ENCODE measurements at regions not wholly inside any gene's neighbourhood (a gene's known extent, or its start where the extent isn't known, plus 50 kb on each side); places are given as distances from the start of the nearest gene placed in this dataset.

- ATAC-seq (no peak), DNase-seq (no peak)
- Histone ChIP-seq H3K36me3 (no peaks in the 10 kb centered on the region), H3K4me3 (no peak overlapping the region), H3K9me3 (no peaks in the 10 kb centered on the region), H3K4me1 (no peaks in the 10 kb centered on the region), H3K27ac (no peak overlapping the region), H3K27me3 (no peaks in the 10 kb centered on the region)
- TF ChIP-seq CTCF (IDR thresholded peaks at IDR 0.05 in 4 of 5, conservative IDR thresholded peaks at IDR 0.05 in 1 of 5) (no peak), POLR2A (IDR thresholded peaks at IDR 0.05) (no peak)
- intact Hi-C loops (cut with DNase I; ENCODE audit: low total_unique reads) (no loop called here), in situ Hi-C loops (cut with MboI; ENCODE audit: low sequenced_read_pairs in 4 of 4) (no loop called here)
Observed at GRCh38 chr11:22479971-22480720, 142.0 kb downstream of the SLC17A6 start.

GRCh38 chr11:22479208-22479607 is 141.0 kb downstream of the SLC17A6 start:
- intact Hi-C loops (cut with DNase I; ENCODE audit: low total_unique reads): no loop called here
- H3K27ac ChIP-seq: no peak overlapping the region
- H3K36me3 ChIP-seq: no peaks in the 10 kb centered on the region
- DNase-seq: no peak
- H3K4me1 ChIP-seq: no peaks in the 10 kb centered on the region
- H3K9me3 ChIP-seq: no peaks in the 10 kb centered on the region
- no peak for ATAC-seq
- in situ Hi-C loops (cut with MboI; ENCODE audit: low sequenced_read_pairs in 4 of 4): no loop called here
- H3K4me3 ChIP-seq: no peak overlapping the region
- no peak for TF ChIP-seq POLR2A (IDR thresholded peaks at IDR 0.05)
- TF ChIP-seq CTCF (IDR thresholded peaks at IDR 0.05 in 4 of 5, conservative IDR thresholded peaks at IDR 0.05 in 1 of 5): no peak
- H3K27me3 ChIP-seq: no peaks in the 10 kb centered on the region

- Histone ChIP-seq H3K27ac (no peak overlapping the region), H3K4me3 (no peak overlapping the region), H3K4me1 (no peaks in the 10 kb centered on the region), H3K36me3 (no peaks in the 10 kb centered on the region), H3K27me3 (no peaks in the 10 kb centered on the region), H3K9me3 (no peaks in the 10 kb centered on the region)
- in situ Hi-C loops (cut with MboI; ENCODE audit: low sequenced_read_pairs in 4 of 4): no loop called here
- TF ChIP-seq CTCF (IDR thresholded peaks at IDR 0.05 in 4 of 5, conservative IDR thresholded peaks at IDR 0.05 in 1 of 5) (no peak), POLR2A (IDR thresholded peaks at IDR 0.05) (no peak)
- intact Hi-C loops (cut with DNase I; ENCODE audit: low total_unique reads): no loop called here
- DNase-seq (no peak), ATAC-seq (no peak)
Observed at GRCh38 chr11:22478169-22478568, 140.0 kb downstream of the SLC17A6 start.

DNA sequence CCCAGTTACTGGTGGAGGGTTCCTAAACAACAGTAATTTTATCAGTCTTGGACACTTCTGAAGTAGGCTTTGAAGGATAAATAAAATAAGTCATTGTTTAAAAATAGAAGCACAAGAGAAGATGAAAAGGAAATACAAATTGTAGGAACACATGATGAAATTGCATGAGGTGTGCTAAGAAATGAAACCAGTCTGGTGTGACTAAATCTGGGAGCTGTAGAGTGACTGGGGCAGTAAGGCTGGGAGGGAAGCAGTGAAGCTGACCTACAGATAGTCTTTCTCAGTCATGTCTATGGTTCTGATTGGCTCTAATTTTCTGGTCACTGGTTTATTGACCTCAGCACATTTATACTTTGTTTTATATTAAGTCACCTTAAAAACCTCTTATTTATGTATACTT is 139.1 kb downstream of the SLC17A6 start:
- intact Hi-C loops (cut with DNase I; ENCODE audit: low total_unique reads): no loop called here
- DNase-seq: no peak
- Histone ChIP-seq H3K9me3 (no peaks in the 10 kb centered on the region), H3K4me3 (no peak overlapping the region), H3K27ac (no peak overlapping the region), H3K4me1 (no peaks in the 10 kb centered on the region), H3K36me3 (no peaks in the 10 kb centered on the region), H3K27me3 (no peaks in the 10 kb centered on the region)
- TF ChIP-seq POLR2A (IDR thresholded peaks at IDR 0.05): no peak
- no peak for TF ChIP-seq CTCF (IDR thresholded peaks at IDR 0.05 in 4 of 5, conservative IDR thresholded peaks at IDR 0.05 in 1 of 5)
- in situ Hi-C loops (cut with MboI; ENCODE audit: low sequenced_read_pairs in 4 of 4): no loop called here
- ATAC-seq: no peak

DNA sequence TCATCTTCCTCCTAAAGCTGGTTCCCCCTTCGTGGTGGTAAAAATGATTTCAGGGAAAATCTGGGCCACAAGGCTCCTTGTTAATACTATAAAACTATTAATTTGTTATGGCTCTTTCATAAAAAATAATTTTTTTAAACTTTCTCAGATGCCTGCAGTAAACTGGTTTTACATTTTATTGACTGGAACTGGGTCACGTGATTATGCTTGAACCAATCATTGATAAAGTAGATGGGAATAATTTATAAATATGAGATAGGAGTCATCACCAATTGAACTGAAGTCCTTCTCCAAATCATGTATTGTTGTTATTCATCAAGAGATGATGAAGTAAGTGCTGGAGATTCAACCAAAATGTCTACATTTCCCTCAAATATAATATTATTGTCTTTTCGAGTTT is 138.4 kb downstream of the SLC17A6 start:
- intact Hi-C loops (cut with DNase I; ENCODE audit: low total_unique reads): no loop called here
- DNase-seq: no peak
- Histone ChIP-seq H3K36me3 (no peaks in the 10 kb centered on the region), H3K9me3 (no peaks in the 10 kb centered on the region), H3K27ac (no peak overlapping the region), H3K4me3 (no peak overlapping the region), H3K27me3 (no peaks in the 10 kb centered on the region), H3K4me1 (no peaks in the 10 kb centered on the region)
- in situ Hi-C loops (cut with MboI; ENCODE audit: low sequenced_read_pairs in 4 of 4): no loop called here
- no peak for ATAC-seq
- TF ChIP-seq POLR2A (IDR thresholded peaks at IDR 0.05): no peak
- no peak for TF ChIP-seq CTCF (IDR thresholded peaks at IDR 0.05 in 4 of 5, conservative IDR thresholded peaks at IDR 0.05 in 1 of 5)

Data from gastrocnemius medialis (tissue), 4 donors.